Left colon (tissue), 2 donors: ENCODE measurements at regions not wholly inside any gene's neighbourhood (a gene's known extent, or its start where the extent isn't known, plus 50 kb on each side); places are given as distances from the start of the nearest gene placed in this dataset.
"Not testable (repeated sequence)": the region's sequence is repeated elsewhere in the genome, so short reads cannot be mapped to it uniquely, and the experiment has no call there.

Experiments
- ATAC-seq: fragments of 200-7000 bp; cut with Tn5 transposase; one replicate; pipeline ENCODE4 v1.9.1; 2020; ENCODE audit warnings: mild to moderate bottlenecking, moderate library complexity
- DNase-seq, 2 donors: peaks; one replicate each; pipeline ENCODE4 v3.0.0-alpha.2; 2020
- intact Hi-C, 2 donors: fragments of 100-400 bp; cut with DNase I in 1 of 2; cut with micrococcal nuclease in 1 of 2; formaldehyde crosslinking; loops; one replicate each; pipeline versions ENCODE4 v1.11.2 to v1.14.0; 2022; cut with DNase I, micrococcal nuclease
- donor health status: DM: no; HTN: no; CAD: no.
- donor health status: DM: yes; HTN: yes; CAD: no.

GRCh38 chr5:179399327-179399726, 54.1 kb upstream of the ADAMTS2 start:
- intact Hi-C loops, ATAC-seq: not testable (repeated sequence)

GRCh38 chr5:179397516-179397915, 52.3 kb upstream of the ADAMTS2 start:
- no peak for DNase-seq
- ATAC-seq: no peak
- intact Hi-C loops: no loop called here

More at GRCh38 chr5:179399327-179399726, 54.1 kb upstream of the ADAMTS2 start:
- not testable (repeated sequence) for DNase-seq
